Muscle of leg (tissue), 3 donors: ENCODE measurements at regions not wholly inside any gene's neighbourhood (a gene's known extent, or its start where the extent isn't known, plus 50 kb on each side); places are given as distances from the start of the nearest gene placed in this dataset.

Experiments used
- DNase-seq: peaks from one replicate; pipeline ENCODE4 v3.0.0; 2013
- H3K27ac ChIP-seq: one replicate; pipeline ENCODE4 v1.5.1; 2013; ENCODE audit warnings: mild to moderate bottlenecking, low read length, control low read depth
- H3K27me3 ChIP-seq: one replicate; pipeline ENCODE4 v1.6.1; 2013; ENCODE audit warnings: low read length; ENCODE audit not compliant: control insufficient read depth, insufficient read depth
- H3K36me3 ChIP-seq: one replicate; pipeline ENCODE4 v1.6.1; 2013; ENCODE audit warnings: low read length; ENCODE audit not compliant: control insufficient read depth, insufficient read depth
- H3K4me1 ChIP-seq: one replicate; pipeline ENCODE4 v1.6.1; 2013; ENCODE audit warnings: low read length; ENCODE audit not compliant: control insufficient read depth, insufficient read depth
- H3K4me3 ChIP-seq: one replicate; pipeline ENCODE4 v1.5.1; 2013; ENCODE audit warnings: low read length, control low read depth
- H3K9me3 ChIP-seq: replicated peaks from 2 replicates; pipeline ENCODE4 v1.6.1; 2013; ENCODE audit warnings: low read depth, low read length; ENCODE audit not compliant: control insufficient read depth
- WGBS: methylation state at CpG from one replicate; pipeline ENCODE4 v1.1.5; 2013; ENCODE audit warnings: missing lambda C conversion rate; ENCODE audit not compliant: insufficient coverage; 5-methylcytosine and 5-hydroxymethylcytosine counted together

DNA sequence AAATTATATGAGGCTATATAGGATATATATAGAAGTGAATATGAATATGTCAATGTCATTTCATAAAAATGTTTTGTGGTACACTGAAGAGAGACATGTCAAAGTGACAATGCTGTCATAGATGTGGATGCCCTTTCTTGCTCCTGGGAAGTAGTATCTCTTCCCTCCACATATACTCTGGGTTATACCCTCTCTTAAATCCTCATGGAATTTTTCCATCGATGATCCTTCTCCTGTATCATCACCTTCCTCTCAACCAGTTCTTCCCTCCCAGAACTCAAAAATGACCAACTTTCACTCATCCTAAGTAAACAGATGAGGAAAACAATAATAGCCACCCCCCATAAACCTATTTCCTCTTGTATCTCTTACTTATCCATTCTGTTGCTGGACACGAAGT, 351.5 kb downstream of the USP25 start:
- H3K4me1 ChIP-seq = peaks cover 2% of the 10 kb centered on the region
- no peak overlapping the region for H3K27ac ChIP-seq
- no peaks in the 10 kb centered on the region for H3K27me3 ChIP-seq
- no peaks in the 10 kb centered on the region for H3K36me3 ChIP-seq
- no peak overlapping the region for H3K4me3 ChIP-seq
- 100% methylated on average over 1 of the region's 2 CpGs for WGBS
- DNase-seq = no peak
- no peaks in the 10 kb centered on the region for H3K9me3 ChIP-seq

DNA sequence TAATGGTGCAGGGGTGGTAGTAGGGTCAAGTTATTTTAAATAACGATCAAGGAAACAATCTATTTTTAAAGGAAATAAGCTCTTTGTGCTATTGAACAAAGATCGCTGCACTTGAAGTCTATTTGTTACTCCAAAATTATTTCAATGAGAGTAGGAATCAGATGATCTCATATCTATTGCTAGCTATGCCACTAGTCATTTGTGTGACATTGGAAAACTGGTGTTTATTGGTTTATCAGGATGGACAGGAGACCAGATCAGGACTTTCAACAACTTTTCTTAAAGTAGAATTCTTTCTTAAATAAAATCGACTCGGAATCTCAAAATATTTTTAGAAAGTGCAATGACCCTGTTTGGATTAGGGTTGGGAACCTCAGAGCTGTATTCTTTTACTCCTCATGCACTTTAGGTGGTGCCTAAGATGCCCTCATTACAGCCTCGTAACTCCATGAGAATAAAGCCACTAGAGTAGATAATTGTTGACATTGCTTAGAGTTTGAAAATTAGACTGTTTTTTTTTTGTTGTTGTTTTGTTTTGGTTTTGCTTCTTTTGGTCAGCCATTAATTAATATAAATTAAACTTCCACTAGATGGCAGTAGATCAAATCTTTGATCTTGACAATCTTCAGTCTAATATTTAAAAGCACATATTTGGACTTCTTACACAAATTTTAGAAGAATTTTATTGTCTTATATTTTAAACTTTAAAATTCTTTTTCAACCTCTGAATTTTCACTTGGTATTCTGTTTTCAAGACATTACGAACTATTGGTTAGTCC, 352.4 kb downstream of the USP25 start:
- Histone ChIP-seq H3K27ac (no peak overlapping the region), H3K36me3 (no peaks in the 10 kb centered on the region), H3K9me3 (no peaks in the 10 kb centered on the region), H3K4me3 (no peak overlapping the region), H3K27me3 (no peaks in the 10 kb centered on the region), H3K4me1 (peaks cover 2% of the 10 kb centered on the region)
- DNase-seq = peak; percentile 55
- WGBS = no CpG with 5 or more reads among the region's 6 CpGs

DNA sequence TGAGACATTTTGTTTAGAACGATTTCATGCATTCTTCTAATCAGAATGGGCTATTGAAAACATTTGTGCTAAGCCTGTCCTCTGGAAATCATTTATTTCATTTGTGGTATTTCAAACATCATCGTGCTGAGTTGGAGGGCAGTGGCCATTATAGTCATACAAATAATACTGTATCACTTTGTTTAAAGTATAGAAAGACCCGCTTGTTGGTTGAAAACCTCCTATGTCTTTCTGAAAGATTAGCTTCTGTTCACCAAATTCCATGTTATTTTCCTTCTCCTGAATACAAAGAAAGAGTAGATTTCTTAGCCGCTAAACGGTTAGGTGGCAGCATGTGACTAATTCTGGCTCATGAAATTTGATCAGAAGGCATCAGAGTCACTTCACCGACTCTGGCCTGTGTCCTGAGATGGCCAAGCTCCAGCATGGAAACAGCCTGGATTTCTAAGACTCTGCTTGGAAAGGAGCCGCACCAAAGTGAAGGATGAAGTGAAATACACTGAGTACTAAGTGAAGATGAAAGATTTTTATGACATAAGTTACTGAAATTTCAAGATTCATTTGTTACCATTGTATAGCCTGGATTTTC, 355.1 kb downstream of the USP25 start:
- no peaks in the 10 kb centered on the region for H3K27me3 ChIP-seq
- peaks cover 2% of the 10 kb centered on the region for H3K4me1 ChIP-seq
- 27% methylated on average over 3 of the region's 7 CpGs for WGBS
- H3K27ac ChIP-seq = peak overlapping the region; percentile 62
- peak; percentile 92 for DNase-seq
- no peaks in the 10 kb centered on the region for H3K36me3 ChIP-seq
- H3K9me3 ChIP-seq = no peaks in the 10 kb centered on the region
- no peak overlapping the region for H3K4me3 ChIP-seq

DNA sequence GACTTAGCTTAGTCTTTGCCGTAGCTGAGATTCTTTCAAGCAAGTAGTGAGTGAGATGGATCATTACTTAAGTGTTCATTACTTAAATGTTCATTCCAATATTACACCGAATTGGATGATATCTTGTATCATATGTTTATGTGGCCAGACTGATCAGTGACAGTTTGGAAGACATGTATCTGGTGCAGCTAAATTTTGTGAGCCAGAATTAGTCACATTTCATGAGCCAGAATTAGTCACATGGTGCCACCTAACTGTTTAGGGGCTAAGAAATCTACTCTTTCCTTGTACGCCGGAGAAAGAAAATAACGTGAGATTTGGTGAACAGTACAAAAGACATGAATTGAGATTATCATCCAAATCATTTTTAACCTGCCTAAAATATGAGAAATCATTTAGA, 355.6 kb downstream of the USP25 start:
- Histone ChIP-seq H3K27ac (peak overlapping the region; percentile 62), H3K9me3 (no peaks in the 10 kb centered on the region), H3K4me1 (peaks cover 2% of the 10 kb centered on the region), H3K36me3 (no peaks in the 10 kb centered on the region), H3K27me3 (no peaks in the 10 kb centered on the region), H3K4me3 (no peak overlapping the region)
- no CpG with 5 or more reads among the region's 5 CpGs for WGBS
- peak; percentile 35 for DNase-seq

DNA sequence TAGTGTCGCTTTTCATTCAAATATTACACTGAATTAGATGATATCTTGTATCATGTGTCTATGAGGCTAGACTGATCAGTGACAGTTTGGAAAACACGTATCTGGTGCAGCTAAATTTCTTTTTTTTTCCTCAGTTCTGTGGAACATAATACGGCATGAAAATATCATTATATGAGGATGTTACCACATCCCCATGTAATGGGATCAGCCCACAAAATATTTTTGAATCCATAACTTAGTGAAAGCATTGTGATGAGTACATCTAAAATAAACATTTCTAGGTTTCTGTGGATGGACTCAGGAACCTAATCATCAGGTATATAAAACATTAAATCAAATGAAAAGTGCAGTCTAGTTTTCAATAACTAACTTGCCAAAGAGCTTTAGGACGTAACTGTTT, 356.3 kb downstream of the USP25 start:
- Histone ChIP-seq H3K27me3 (no peaks in the 10 kb centered on the region), H3K9me3 (no peaks in the 10 kb centered on the region), H3K4me3 (no peak overlapping the region), H3K36me3 (no peaks in the 10 kb centered on the region), H3K4me1 (peaks cover 2% of the 10 kb centered on the region), H3K27ac (no peak overlapping the region)
- DNase-seq = no peak
- WGBS = no CpG with 5 or more reads among the region's 4 CpGs

DNA sequence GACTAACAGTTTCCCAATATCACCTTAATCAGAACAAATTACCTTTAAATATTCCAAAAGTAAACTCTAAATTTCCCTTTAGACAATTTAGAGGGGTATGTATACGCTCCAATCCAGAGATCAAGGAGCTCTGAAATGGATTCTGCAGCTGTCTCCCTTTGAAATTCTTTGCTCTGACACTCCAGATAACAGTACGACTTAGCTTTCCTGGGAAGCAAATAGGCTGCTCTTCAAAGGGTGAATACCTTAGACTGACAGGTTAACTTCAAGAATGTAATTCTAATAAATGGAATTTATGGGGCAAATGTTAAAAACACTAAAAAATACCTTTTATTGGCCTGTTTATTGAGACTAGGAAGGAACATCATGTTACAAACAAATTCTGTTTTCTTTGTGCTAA, 357.2 kb downstream of the USP25 start:
- no CpG with 5 or more reads among the region's 2 CpGs for WGBS
- peak; percentile 46 for DNase-seq
- no peaks in the 10 kb centered on the region for H3K27me3 ChIP-seq
- H3K36me3 ChIP-seq = no peaks in the 10 kb centered on the region
- H3K27ac ChIP-seq = no peak overlapping the region
- H3K4me3 ChIP-seq = no peak overlapping the region
- H3K9me3 ChIP-seq = no peaks in the 10 kb centered on the region
- H3K4me1 ChIP-seq = peaks cover 2% of the 10 kb centered on the region

DNA sequence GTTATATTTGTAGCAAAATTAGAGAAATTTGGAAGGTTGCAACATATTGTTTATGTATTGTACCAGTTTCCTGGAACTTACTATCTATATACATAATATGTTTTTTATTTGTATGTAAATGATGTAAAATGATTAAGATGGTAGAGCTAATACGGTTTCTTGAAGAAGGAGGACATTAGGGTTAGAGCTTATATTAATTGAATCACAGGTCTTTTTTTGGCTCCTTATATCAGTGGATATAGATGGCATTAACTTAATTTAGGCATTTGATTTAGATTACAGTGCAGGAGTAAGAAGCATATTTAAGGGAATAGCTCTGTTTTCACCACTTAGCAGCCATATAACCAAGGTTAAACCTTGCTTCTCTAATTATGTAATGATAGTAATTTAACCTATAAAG, 357.7 kb downstream of the USP25 start:
- no peaks in the 10 kb centered on the region for H3K27me3 ChIP-seq
- H3K4me3 ChIP-seq = no peak overlapping the region
- H3K4me1 ChIP-seq = peaks cover 2% of the 10 kb centered on the region
- H3K36me3 ChIP-seq = no peaks in the 10 kb centered on the region
- WGBS = no CpG with 5 or more reads among the region's 1 CpG
- no peaks in the 10 kb centered on the region for H3K9me3 ChIP-seq
- H3K27ac ChIP-seq = no peak overlapping the region
- no peak for DNase-seq

DNA sequence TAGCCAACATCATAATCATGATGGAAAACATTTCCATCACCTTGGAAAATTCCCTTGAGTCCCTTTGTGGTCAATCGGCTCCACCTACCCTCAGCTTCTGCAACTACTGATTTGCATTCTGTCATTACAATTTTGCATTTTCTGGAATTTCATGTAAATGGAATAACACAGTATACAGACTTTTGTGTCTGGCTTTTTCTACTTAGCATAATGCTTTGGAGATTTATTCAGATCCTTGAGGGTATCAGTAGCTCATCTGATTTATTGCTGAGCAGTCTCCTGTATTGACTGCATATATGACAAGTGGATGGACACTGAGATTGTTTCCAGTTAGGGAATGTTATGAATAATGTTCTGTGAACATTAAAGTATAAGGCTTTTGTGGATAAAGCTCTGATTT, 358.3 kb downstream of the USP25 start:
- WGBS = no CpG with 5 or more reads among the region's 1 CpG
- no peak for DNase-seq
- Histone ChIP-seq H3K27me3 (no peaks in the 10 kb centered on the region), H3K36me3 (no peaks in the 10 kb centered on the region), H3K4me3 (no peak overlapping the region), H3K27ac (no peak overlapping the region), H3K9me3 (no peaks in the 10 kb centered on the region), H3K4me1 (peaks cover 2% of the 10 kb centered on the region)

DNA sequence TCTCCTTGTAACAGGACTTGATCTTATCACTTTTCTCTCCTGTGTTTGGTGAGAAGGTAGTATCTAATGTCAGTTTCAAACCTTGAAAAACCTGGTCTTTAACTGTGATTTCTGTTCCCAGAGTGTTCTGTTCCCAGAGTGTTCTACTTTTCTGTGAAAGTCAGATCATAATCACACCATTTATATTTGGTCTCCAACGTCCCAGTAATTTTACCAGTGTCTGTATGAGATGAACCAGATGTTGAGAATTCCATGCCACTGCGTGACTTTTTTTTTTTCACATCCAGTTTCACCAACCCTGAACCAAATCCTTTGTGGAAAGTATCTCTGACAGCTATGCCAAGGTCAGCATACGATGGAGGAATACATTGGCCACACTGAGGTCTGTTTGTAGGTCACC, 365.2 kb downstream of the USP25 start:
- Histone ChIP-seq H3K9me3 (no peaks in the 10 kb centered on the region), H3K36me3 (no peaks in the 10 kb centered on the region), H3K27me3 (no peaks in the 10 kb centered on the region), H3K4me1 (no peaks in the 10 kb centered on the region), H3K4me3 (no peak overlapping the region), H3K27ac (no peak overlapping the region)
- DNase-seq = no peak
- WGBS = 80% methylated on average over 1 of the region's 3 CpGs

DNA sequence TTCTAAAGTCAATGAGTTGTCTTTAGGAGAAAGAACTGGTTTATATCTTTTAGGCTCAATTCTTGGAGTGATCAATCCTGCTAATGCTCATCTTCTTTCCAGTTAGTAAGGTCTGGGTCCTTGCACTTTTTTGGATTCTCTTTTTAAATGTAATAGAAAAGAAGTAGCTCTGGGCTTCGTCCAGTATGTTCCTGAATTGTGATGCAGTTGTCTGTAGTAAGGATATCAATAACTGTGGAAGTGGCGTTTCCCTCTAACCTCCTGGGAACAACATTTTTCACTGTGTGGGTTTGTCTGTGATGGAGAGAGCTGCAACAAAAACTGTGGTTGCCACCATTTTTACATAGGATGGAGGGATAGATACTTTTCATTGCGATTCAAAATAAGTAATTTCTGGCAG, 367.2 kb downstream of the USP25 start:
- no CpG with 5 or more reads among the region's 3 CpGs for WGBS
- Histone ChIP-seq H3K36me3 (no peaks in the 10 kb centered on the region), H3K4me3 (no peak overlapping the region), H3K27me3 (no peaks in the 10 kb centered on the region), H3K4me1 (no peaks in the 10 kb centered on the region), H3K27ac (no peak overlapping the region), H3K9me3 (no peaks in the 10 kb centered on the region)
- DNase-seq = no peak
